ENCODE measurements at regions not wholly inside any gene's neighbourhood (a gene's known extent, or its start where the extent isn't known, plus 50 kb on each side); places are given as distances from the start of the nearest gene placed in this dataset.

DNA sequence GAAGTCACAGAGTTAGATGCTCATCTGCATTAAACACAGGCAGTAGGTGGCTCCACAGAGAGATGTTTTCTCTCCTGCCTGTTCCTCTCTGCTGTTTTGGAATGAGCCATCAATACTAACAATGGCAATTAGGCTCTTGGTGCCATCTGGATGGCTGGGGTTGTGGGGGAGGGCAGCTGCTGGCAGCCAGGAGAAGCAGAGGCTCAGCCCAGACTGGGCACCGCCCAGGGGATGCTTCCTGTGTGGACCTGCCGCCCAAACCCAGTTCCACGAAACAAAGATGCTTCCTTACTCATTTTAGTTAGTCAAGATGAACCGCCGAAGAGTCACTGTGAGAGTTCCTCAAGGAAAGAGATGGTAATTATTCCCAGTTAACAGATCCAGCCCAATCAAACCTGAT is 50.8 kb upstream of the PCDH8 start (continued):
- TF ChIP-seq, protein P1, sequence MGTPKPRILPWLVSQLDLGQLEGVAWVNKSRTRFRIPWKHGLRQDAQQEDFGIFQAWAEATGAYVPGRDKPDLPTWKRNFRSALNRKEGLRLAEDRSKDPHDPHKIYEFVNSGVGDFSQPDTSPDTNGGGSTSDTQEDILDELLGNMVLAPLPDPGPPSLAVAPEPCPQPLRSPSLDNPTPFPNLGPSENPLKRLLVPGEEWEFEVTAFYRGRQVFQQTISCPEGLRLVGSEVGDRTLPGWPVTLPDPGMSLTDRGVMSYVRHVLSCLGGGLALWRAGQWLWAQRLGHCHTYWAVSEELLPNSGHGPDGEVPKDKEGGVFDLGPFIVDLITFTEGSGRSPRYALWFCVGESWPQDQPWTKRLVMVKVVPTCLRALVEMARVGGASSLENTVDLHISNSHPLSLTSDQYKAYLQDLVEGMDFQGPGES (IDR thresholded peaks at IDR 0.05; ENCODE audit: low read depth, low read length): no peak
- TF ChIP-seq NRF1 (IDR thresholded peaks at IDR 0.05; ENCODE audit: low read depth, low read length): no peak
